ENCODE measurements at regions not wholly inside any gene's neighbourhood (a gene's known extent, or its start where the extent isn't known, plus 50 kb on each side); places are given as distances from the start of the nearest gene placed in this dataset.

DNA sequence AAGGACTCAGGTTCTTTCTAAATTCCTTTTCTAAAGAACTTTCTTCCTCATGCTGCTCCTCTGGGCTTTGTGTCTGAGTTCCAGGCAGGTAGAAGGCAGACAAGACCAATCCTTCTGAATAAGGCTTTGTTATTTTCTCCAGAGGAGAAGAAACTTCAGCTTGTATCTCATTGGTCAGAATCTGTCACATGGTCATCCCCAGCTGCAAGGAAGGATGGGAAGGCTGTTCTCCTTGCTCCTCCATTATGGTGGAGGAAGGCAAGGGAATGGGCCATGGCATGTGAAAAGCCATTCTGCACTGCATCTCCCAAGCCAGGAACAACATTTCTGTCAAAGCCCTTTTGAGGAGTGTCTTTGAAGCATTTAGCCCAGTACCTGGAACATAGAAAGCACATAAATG, 50.6 kb upstream of the NTPCR start:
- H3K4me3 ChIP-seq (replicated peaks in 1 of 3; ENCODE audit: low read depth in 2 of 3, low read length in 3 of 3): no peak overlapping the region
- no peaks in the 10 kb centered on the region for H3K4me1 ChIP-seq (ENCODE audit: control insufficient read depth in 1 of 2, insufficient read depth in 2 of 2, low read length in 2 of 2)
- Mint-ChIP-seq H3K27ac (no peak overlapping the region), H3K27me3 (ENCODE audit: low read depth in 3 of 3) (no peaks in the 10 kb centered on the region), H3K4me1 (peaks cover 3% of the 10 kb centered on the region), H3K4me3 (no peak overlapping the region), H3K9me3 (peaks cover 0 to 10% (median 0%) of the 10 kb centered on the region in 7 donors), H3K36me3 (no peaks in the 10 kb centered on the region)
- H3K36me3 ChIP-seq (replicated peaks in 1 of 2; ENCODE audit: control insufficient read depth in 1 of 2, insufficient read depth in 2 of 2, low read length in 2 of 2): no peaks in the 10 kb centered on the region
- no peaks in the 10 kb centered on the region for H4K20me1 ChIP-seq (ENCODE audit: insufficient read depth, low read length)
- no peaks in the 10 kb centered on the region for H3K27me3 ChIP-seq (ENCODE audit: control insufficient read depth in 2 of 2, insufficient read depth in 2 of 2, low read length in 2 of 2)
- H3K27ac ChIP-seq (ENCODE audit: low read depth in 1 of 2, low read length in 2 of 2): no peak overlapping the region
- no peak for DNase-seq
- intact Hi-C loops (cut with micrococcal nuclease): no loop called here
- H2AFZ ChIP-seq (ENCODE audit: insufficient read depth, low read depth, low read length, poor library complexity, severe bottlenecking): no peak overlapping the region
- no peak overlapping the region for H3K4me2 ChIP-seq (replicated peaks; ENCODE audit: extremely low read depth, low read length, poor library complexity, severe bottlenecking)
- no peaks in the 10 kb centered on the region for H3K9me3 ChIP-seq (replicated peaks in 1 of 2; ENCODE audit: control insufficient read depth in 1 of 2, insufficient read depth in 1 of 2, low read length in 2 of 2)
- no peak overlapping the region for H3K9ac ChIP-seq (ENCODE audit: insufficient read depth, low read length, poor library complexity, severe bottlenecking)
- TF ChIP-seq, protein P1, sequence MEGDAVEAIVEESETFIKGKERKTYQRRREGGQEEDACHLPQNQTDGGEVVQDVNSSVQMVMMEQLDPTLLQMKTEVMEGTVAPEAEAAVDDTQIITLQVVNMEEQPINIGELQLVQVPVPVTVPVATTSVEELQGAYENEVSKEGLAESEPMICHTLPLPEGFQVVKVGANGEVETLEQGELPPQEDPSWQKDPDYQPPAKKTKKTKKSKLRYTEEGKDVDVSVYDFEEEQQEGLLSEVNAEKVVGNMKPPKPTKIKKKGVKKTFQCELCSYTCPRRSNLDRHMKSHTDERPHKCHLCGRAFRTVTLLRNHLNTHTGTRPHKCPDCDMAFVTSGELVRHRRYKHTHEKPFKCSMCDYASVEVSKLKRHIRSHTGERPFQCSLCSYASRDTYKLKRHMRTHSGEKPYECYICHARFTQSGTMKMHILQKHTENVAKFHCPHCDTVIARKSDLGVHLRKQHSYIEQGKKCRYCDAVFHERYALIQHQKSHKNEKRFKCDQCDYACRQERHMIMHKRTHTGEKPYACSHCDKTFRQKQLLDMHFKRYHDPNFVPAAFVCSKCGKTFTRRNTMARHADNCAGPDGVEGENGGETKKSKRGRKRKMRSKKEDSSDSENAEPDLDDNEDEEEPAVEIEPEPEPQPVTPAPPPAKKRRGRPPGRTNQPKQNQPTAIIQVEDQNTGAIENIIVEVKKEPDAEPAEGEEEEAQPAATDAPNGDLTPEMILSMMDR (IDR thresholded peaks at IDR 0.05): no peak
- no peaks in the 10 kb centered on the region for H3K79me2 ChIP-seq (ENCODE audit: insufficient read depth, low read length)

Measured in CD14-positive monocyte (primary cell).